BJ (cell line): ENCODE measurements at regions not wholly inside any gene's neighbourhood (a gene's known extent, or its start where the extent isn't known, plus 50 kb on each side); places are given as distances from the start of the nearest gene placed in this dataset.
"Not testable (repeated sequence)": the region's sequence is repeated elsewhere in the genome, so short reads cannot be mapped to it uniquely, and the experiment has no call there.

Experiments used
- CTCF ChIA-PET: fragments of 350-600 bp; formaldehyde crosslinking; extraction: SDS; loops from one replicate; lab custom pipeline; 2021; ENCODE audit warnings: antibody characterized with exemption, inconsistent platforms; lab: Yijun Ruan, JAX
- POLR2A ChIA-PET: fragments of 300-600 bp; sonication (Branson Sonifier 250); formaldehyde crosslinking; extraction: SDS; loops from one replicate; lab custom pipeline; 2021; ENCODE audit warnings: antibody characterized with exemption; lab: Charles Lee
- DNase-seq: peaks from one replicate; pipeline ENCODE4 v3.0.0-alpha.2; 2011; ENCODE audit warnings: low read depth
- H3K27me3 ChIP-seq: 2 replicates; pipeline ENCODE4 v1.6.0; 2011; ENCODE audit warnings: low read length; ENCODE audit not compliant: control insufficient read depth, insufficient read depth
- H3K36me3 ChIP-seq: 2 replicates; pipeline ENCODE4 v1.5.1; 2011; ENCODE audit warnings: low read length; ENCODE audit not compliant: control insufficient read depth, insufficient read depth
- H3K4me3 ChIP-seq: 2 replicates; pipeline ENCODE4 v1.5.1; 2011; ENCODE audit warnings: low read depth, mild to moderate bottlenecking, control low read depth, low read length
- CTCF ChIP-seq: IDR thresholded peaks from 2 replicates; pipeline ENCODE4 v1.5.1; 2011; ENCODE audit warnings: low read depth, mild to moderate bottlenecking, control low read depth, inconsistent platforms, low read length, moderate library complexity; ENCODE audit not compliant: insufficient read depth

GRCh38 chr13:24995225-24995804, 100.6 kb upstream of the PABPC3 start:
- peak; percentile 86 for TF ChIP-seq CTCF
- no peak overlapping the region for H3K4me3 ChIP-seq
- ChIA-PET POLR2A (no interaction called here), CTCF (interaction anchor here (0.6 to 2.7 kb wide), 20 partner anchors 9 to 849 kb away, joined by 3 to 16 read pairs (median 5); no protein-coding TSS in a partner anchor)
- DNase-seq, result peak; percentile 20
- no peaks in the 10 kb centered on the region; the same call in 1 of the 2 replicates for H3K27me3 ChIP-seq
- no peaks in the 10 kb centered on the region for H3K36me3 ChIP-seq

GRCh38 chr13:24997367-24997967, 98.5 kb upstream of the PABPC3 start:
- no peak for DNase-seq
- Histone ChIP-seq H3K4me3 (no peak overlapping the region), H3K36me3 (no peaks in the 10 kb centered on the region), H3K27me3 (no peaks in the 10 kb centered on the region; the same call in none of the 2 replicates)
- ChIA-PET CTCF (interaction anchor here (1.1 to 1.5 kb wide), 2 partner anchors 15 to 40 kb away, joined by 3 to 4 read pairs; no protein-coding TSS in a partner anchor), POLR2A (no interaction called here)
- peak; percentile 68 for TF ChIP-seq CTCF

DNA sequence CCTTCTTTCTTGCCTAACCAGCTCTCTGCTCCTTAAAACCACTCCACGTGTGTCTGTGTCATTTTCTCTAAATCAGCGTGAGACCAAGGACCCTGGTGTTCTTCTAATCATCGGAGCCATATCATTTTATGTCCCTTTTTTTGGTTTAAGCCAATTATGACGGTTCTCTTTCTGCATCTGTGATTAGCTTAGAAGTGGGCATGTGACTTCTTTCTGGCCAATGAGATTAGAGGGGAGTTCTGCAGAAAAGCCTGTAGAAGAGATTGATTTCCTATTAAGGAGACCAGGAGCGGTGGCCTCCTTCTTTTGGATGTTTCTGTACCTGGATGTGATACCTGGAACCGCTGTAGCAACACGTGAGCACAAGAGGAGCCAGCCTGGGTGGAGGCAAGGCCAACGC, 97.5 kb upstream of the PABPC3 start:
- DNase-seq, result no peak
- Histone ChIP-seq H3K4me3 (no peak overlapping the region), H3K27me3 (no peaks in the 10 kb centered on the region; the same call in none of the 2 replicates), H3K36me3 (no peaks in the 10 kb centered on the region)
- no peak for TF ChIP-seq CTCF
- CTCF ChIA-PET, result interaction anchor here (1.1 to 1.5 kb wide), 2 partner anchors 15 to 39 kb away, joined by 3 to 4 read pairs; no protein-coding TSS in a partner anchor
- POLR2A ChIA-PET, result no interaction called here

DNA sequence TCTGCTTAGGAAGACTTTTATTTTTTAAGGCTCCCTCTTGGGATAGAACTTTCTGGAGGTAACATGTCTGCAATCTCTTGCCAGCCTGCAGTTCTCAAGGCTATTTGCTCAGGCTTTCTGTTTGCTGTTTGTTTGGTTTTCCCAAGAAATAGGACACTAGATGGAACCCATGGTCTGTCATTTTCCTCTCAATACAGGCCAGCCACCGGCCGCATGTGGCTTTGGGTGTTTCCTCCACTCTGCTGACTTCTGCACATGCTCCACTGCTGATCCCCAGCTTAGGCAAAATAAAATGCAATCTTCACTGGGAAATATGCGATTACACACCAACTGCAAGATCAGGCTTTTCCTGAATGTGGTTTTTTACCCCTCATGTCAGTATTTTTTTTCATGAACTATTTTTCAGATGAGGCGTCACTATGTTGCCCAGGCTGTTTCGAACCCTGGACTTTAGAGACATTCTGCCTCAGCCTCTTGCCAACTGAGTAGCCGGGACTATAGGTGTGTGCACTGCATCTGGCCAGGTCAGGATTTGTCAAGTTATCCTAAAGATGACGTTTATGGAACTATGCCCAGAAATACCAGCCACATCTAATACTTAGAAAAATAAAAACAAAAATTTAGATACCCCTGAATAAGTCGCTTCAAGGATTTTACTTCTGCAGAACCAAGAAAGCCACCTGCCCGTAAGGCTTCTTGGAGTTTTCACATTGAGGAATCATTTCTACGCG, 94.3 kb upstream of the PABPC3 start:
- Histone ChIP-seq H3K27me3 (no peaks in the 10 kb centered on the region; the same call in none of the 2 replicates), H3K4me3 (no peak overlapping the region), H3K36me3 (no peaks in the 10 kb centered on the region)
- no peak for DNase-seq
- CTCF ChIA-PET, result interaction anchor here (1.8 kb wide), 1 partner anchor 36 kb away, joined by 5 read pairs; no protein-coding TSS in a partner anchor
- POLR2A ChIA-PET, result no interaction called here
- TF ChIP-seq CTCF, result no peak

DNA sequence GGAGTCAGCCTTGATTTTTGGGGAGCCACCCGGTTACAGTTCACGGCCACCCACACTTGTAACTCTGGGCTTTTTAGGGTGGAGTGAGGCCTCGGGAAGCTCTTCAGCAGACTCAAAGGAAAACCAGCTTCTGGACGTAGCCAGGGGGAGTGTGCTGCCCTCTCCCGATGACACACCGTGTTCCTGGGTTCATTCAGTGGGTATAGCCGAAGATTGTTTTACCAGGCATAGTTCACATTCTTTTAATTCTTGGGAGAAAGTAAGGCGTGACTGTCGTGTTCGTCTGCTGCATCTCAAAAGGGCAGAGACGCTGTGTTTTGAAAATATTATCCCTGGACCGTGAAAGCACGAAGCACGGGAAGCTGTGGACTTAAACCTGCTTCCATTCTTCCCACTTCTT, 93.6 kb upstream of the PABPC3 start:
- TF ChIP-seq CTCF, result peak; percentile 14; the same call in 1 of the 2 replicates
- H3K27me3 ChIP-seq, POLR2A ChIA-PET, H3K4me3 ChIP-seq, H3K36me3 ChIP-seq, DNase-seq: not testable (repeated sequence)
- CTCF ChIA-PET, result interaction anchor here (1.2 to 1.8 kb wide), 2 partner anchors 35 to 112 kb away, joined by 5 to 7 read pairs; no protein-coding TSS in a partner anchor

DNA sequence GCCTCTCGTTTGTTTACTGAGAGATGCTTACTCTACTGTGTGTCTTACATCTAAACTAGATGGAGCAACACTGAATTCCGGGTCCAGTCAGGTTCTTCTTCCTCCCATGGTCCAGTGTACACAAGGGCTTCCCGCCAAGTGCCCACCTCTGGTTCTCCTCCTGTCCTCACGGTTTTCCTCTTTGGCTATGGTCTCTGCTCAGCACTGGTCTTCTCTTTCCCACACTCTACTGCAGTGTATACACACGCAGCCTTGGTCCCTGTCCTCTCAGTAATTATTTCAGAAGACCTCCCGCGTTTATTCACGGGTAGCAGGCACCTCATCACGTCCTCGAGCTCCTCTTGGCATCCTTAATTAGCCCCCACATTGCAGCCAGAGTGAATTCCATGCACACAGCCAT, 91.4 kb upstream of the PABPC3 start:
- DNase-seq, POLR2A ChIA-PET, H3K36me3 ChIP-seq, H3K4me3 ChIP-seq, H3K27me3 ChIP-seq: not testable (repeated sequence)
- CTCF ChIA-PET, result interaction anchor here (0.6 to 2.3 kb wide), 9 partner anchors 9 to 115 kb away, joined by 3 to 13 read pairs (median 4); no protein-coding TSS in a partner anchor
